ENCODE measurements at regions not wholly inside any gene's neighbourhood (a gene's known extent, or its start where the extent isn't known, plus 50 kb on each side); places are given as distances from the start of the nearest gene placed in this dataset.

- no peak for TF ChIP-seq EZH2 (IDR thresholded peaks at IDR 0.05; ENCODE audit: borderline replicate concordance, insufficient read depth, low read length, poor library complexity, severe bottlenecking)
- TF ChIP-seq, protein P1, sequence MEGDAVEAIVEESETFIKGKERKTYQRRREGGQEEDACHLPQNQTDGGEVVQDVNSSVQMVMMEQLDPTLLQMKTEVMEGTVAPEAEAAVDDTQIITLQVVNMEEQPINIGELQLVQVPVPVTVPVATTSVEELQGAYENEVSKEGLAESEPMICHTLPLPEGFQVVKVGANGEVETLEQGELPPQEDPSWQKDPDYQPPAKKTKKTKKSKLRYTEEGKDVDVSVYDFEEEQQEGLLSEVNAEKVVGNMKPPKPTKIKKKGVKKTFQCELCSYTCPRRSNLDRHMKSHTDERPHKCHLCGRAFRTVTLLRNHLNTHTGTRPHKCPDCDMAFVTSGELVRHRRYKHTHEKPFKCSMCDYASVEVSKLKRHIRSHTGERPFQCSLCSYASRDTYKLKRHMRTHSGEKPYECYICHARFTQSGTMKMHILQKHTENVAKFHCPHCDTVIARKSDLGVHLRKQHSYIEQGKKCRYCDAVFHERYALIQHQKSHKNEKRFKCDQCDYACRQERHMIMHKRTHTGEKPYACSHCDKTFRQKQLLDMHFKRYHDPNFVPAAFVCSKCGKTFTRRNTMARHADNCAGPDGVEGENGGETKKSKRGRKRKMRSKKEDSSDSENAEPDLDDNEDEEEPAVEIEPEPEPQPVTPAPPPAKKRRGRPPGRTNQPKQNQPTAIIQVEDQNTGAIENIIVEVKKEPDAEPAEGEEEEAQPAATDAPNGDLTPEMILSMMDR (IDR thresholded peaks at IDR 0.05; ENCODE audit: poor library complexity, severe bottlenecking), result no peak
- TF ChIP-seq TAF1 (IDR thresholded peaks at IDR 0.05; ENCODE audit: low read depth), result no peak
- no peak for TF ChIP-seq MXI1 (conservative IDR thresholded peaks at IDR 0.05; ENCODE audit: poor library complexity, severe bottlenecking)
These were observed 91.7 kb downstream of the TBXT start for GRCh38 chr6:166075925-166076324.

All from neural cell (in vitro differentiated cells).